ENCODE measurements at regions not wholly inside any gene's neighbourhood (a gene's known extent, or its start where the extent isn't known, plus 50 kb on each side); places are given as distances from the start of the nearest gene placed in this dataset.
"Not testable (repeated sequence)": the region's sequence is repeated elsewhere in the genome, so short reads cannot be mapped to it uniquely, and the experiment has no call there.

GRCh38 chr11:69569306-69570200 lies 71.4 kb upstream of the CCND1 start:
- DNase-seq (no peak), ATAC-seq (no peak)
- intact Hi-C loops (cut with DNase I): no loop called here

DNA sequence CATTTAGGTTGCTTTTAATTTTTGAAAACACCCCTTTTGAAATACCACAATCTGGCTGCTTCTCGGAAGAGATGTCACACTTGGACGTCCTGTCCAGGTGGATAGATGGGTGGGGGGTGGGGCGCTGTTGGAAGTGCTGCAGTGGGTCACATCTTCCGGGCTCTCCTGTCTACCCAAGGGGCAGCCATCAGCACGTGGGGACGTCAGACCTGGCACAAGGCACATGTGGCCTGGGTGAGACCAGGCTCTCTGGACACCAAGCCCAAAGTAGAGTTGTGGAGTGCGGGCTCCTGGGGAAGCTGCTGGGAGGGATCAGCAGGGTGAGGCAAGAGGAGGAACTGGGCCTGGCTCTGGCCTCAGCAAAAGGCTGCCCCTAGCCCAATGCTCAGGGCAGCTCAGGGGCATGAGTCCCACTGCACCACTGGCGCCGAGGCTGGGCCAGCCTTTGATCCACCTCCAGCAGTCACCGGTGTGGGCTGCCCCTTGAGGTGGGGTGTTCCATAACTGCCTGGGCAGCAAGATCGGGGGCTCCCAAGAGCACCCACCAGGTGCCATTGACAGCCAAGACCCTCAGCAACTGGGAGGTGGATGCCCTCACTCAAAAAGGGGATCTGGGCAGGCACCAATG lies 68.6 kb upstream of the CCND1 start:
- DNase-seq (no peak), ATAC-seq (no peak)
- intact Hi-C loops (cut with DNase I): no loop called here

GRCh38 chr11:69572861-69573260 lies 68.1 kb upstream of the CCND1 start:
- no peak for DNase-seq
- no peak for ATAC-seq
- intact Hi-C loops (cut with DNase I): no loop called here

DNA sequence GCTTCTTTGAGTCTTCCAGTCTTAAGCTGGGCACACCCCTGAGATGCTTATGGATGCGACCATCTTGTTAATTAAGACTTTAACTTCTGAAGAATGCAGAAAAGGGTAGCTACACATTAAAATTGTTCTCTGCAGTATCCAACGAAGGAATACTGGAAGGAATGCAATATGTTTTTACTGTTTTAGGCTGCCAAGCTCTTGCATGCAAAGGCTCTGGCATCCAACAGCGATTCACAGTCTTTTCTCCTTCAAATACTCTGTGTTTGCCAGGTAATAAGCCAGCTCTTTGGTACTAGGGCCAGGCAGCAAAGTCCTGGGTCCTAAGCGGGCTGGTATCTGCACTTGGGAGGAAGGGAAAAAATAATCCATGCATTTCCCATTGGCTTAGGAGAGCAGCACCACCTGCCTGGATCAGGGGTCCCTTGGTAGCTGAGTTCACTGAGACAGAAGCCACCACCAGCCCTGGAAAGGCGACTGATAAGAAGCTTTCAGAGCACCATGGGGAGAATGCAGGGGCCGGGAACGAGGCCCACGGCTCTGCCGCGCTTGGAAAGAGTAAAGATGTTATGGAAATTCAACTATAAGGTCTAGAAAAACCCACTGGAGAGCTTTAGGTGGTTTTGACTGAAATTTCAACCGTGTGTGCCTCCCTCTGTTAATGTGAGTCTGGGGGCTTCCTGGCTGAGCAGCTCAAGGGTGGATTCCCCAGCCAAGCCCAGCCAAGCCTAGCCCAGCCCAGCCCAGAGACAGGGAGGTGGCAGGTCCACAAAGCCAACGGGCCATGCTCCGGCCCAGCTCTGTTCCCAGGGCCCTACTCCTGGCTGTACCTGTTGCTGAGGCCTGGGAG lies 67.0 kb upstream of the CCND1 start:
- no peak for DNase-seq
- ATAC-seq: no peak
- intact Hi-C loops (cut with DNase I): no loop called here

- DNase-seq (no peak), ATAC-seq (no peak)
- intact Hi-C loops (cut with DNase I): no loop called here
These were observed 66.2 kb upstream of the CCND1 start for GRCh38 chr11:69574608-69575255.

DNA sequence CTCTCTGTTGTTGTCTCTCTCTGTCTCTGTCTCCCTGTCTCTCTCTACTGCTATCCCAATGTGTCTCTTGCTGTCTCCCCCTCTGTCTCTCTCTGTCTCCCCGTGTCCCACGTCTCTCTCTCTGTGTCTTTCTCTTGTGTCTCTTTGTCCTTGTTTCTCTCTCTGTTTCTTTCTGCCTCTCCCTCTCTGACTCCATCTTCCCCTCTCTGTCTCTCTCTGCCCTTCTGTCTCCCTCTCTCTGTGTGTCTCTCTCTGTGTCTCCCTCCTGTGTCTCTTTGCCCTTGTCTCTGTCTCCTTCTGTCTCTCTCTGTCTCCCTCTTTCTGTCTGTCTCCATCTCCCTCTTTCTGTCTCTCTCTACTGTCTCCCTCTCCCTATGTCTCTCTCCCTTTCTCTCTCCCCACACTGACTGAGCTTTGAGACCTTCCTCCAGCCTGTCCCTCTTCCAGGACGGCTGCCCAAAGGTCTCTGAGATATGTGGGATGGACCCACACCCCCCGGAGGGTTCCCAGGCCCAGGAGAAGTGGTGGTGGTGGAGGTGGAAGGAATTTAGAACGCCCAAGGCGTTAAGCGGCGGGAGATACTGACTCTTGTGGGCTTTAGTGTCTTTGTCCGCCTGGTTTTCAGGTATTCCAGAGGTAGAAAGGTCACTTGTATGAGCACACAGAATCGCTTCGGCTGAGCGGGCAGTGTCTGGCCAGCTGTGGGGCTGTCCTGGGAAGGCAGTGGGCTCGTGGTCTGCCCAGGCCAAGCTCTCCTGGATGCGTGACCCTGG lies 65.5 kb upstream of the CCND1 start:
- DNase-seq (no peak), ATAC-seq (no peak)

DNA sequence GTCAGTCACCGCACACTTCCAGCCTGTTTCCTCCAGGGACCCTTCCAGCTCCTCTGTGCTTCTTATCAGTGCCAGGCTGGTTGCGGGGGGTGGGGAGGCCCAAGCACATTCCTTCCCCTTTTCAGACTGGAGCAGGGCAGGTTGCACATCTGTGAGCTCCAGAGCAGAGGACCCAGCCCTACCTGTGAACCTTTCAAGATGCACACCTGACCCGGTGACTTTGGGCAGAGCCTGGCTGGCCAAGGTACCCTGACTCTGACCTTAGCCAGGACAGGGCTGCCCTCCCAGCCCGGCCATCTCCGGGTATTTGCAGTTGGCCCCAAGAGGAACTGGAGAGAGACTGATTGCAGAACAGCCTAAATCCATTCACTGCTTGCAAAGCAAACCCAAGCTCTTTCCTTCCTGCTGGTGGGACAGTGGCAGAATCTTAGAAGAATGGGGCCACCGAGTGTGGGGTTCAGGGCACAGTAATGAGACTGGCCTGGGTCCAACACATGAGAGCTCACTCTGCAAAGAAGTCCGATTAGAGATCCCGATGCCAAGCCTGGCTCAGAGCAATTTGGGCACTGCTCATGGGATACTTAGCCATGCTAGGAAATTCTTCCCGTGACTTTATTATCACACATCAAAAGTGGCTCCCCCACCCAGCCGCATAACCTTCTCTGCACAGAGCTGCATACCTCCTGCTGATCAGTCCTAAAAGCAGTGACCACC lies 64.7 kb upstream of the CCND1 start:
- DNase-seq: no peak
- intact Hi-C loops (cut with DNase I): no loop called here
- peak in 1 of 2 donors; percentile 33 for ATAC-seq

More for the DNA sequence above, 65.5 kb upstream of the CCND1 start:
- intact Hi-C loops (cut with DNase I): no loop called here

DNA sequence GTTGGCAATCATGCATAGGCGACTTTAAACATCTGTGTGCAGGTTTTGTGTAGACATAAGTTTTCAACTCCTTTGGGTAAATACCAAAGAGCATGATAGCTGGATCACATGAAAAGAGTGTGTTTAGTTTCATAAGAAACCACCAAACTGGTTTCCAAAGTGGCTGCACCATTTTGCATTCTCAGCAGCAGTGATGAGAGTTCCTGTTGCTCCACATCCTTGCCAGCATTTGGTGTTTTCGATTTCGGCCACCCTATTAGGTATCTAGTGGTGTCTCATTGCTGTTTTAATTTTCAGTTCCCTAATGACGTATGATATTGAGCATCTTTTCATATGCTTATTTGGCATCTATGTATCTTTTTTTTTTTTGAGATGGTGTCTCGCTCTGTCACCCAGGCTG lies 62.8 kb upstream of the CCND1 start:
- ATAC-seq: no peak
- intact Hi-C loops (cut with DNase I): no loop called here
- no peak for DNase-seq

- ATAC-seq (no peak), DNase-seq (no peak)
- intact Hi-C loops (cut with DNase I): no loop called here
These were observed 60.4 kb upstream of the CCND1 start for GRCh38 chr11:69580529-69580928.

- intact Hi-C loops (cut with DNase I): no loop called here
- ATAC-seq (no peak), DNase-seq (no peak)
These were observed 58.0 kb upstream of the CCND1 start for GRCh38 chr11:69582756-69583467.

DNA sequence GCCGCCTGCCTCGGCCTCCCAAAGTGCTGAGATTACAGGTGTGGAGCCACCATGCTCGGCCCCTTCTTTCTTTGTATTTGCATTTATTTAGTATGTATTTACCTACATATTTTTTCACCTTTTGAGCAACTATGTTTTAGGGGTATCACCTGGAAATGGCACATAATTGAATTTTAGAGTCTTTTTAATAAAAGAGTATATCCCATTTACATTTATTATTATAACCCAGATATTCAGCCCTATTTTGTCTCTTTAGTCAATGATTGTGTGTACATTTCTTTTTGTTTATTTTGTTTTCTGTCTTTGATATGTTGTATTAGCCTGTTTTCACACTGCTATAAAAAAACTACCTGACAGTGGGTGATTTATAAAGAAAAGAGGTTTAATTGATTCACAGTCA lies 56.8 kb upstream of the CCND1 start:
- ATAC-seq (no peak), DNase-seq (no peak)
- intact Hi-C loops (cut with DNase I): no loop called here

DNA sequence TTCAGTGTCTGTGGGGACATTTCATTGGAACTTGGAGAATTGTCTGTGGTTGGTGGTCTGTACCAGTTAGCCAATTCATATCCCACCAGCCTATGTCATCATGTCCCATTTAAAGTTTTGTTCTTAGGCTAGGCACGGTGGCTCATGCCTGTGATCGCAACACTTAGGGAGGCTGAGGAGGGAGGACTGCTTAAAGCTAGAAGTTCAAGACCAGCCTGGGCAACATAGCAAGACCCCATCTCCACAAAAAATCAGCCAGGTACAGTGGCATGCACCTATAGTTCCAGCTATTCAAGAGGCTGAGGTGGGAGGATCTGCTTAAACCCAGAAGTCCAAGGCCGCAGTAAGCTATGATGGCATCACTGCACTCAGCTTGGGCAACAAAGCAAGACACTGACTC lies 55.6 kb upstream of the CCND1 start:
- no peak for ATAC-seq
- DNase-seq: no peak
- intact Hi-C loops (cut with DNase I): no loop called here

- intact Hi-C loops (cut with DNase I): no loop called here
- ATAC-seq (peak in 1 of 2 donors; percentile 65), DNase-seq (no peak)
These were observed 53.4 kb upstream of the CCND1 start for GRCh38 chr11:69587454-69588090.

DNA sequence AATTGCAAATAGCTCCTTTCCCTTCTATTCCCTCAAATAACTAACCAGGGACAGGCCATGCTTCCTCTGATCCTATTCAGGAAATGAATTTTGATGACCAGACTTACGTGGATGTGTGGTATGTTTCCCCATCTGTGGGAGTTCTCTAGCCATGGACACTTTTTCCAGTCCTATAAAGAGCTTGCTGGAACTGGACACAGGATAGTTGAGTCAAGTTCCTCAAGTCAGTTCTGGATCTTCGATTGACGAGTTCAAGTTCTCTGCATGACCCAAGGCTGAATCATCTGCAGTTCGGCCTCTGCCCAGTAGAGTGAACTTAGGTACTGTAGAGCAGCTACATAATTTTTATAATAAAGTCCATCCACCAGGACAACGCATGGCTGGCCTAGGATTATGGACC lies 52.7 kb upstream of the CCND1 start:
- intact Hi-C loops (cut with DNase I): no loop called here
- DNase-seq (no peak), ATAC-seq (no peak)

GRCh38 chr11:69590088-69590487 lies 50.9 kb upstream of the CCND1 start:
- DNase-seq; intact Hi-C loops (cut with DNase I); ATAC-seq: not testable (repeated sequence)
